Epithelial cell of esophagus (primary cell): ENCODE measurements at regions not wholly inside any gene's neighbourhood (a gene's known extent, or its start where the extent isn't known, plus 50 kb on each side); places are given as distances from the start of the nearest gene placed in this dataset.

Source experiments
- DNase-seq: peaks from one replicate; pipeline ENCODE4 v3.0.0; 2010; ENCODE audit warnings: low read depth
- H3K4me3 ChIP-seq: 2 replicates; pipeline ENCODE4 v1.5.1; 2011; ENCODE audit warnings: mild to moderate bottlenecking, low read length, control low read depth
- CTCF ChIP-seq: IDR thresholded peaks from 2 replicates; pipeline ENCODE4 v1.5.1; 2011; ENCODE audit warnings: low read depth, mild to moderate bottlenecking, low read length, control low read depth, inconsistent platforms; ENCODE audit not compliant: insufficient read depth; ENCODE audit errors: missing control alignments

GRCh38 chr6:9140172-9140571, 704.8 kb upstream of the SLC35B3 start:
- no peak for TF ChIP-seq CTCF
- DNase-seq: peak; percentile 62
- H3K4me3 ChIP-seq: no peak overlapping the region

GRCh38 chr6:9139746-9140145, 704.4 kb upstream of the SLC35B3 start:
- peak; percentile 50 for DNase-seq
- TF ChIP-seq CTCF: no peak
- H3K4me3 ChIP-seq: no peak overlapping the region

- no peak overlapping the region for H3K4me3 ChIP-seq
- no peak for DNase-seq
These were observed 703.6 kb upstream of the SLC35B3 start for GRCh38 chr6:9138936-9139335.

GRCh38 chr6:9136141-9136822, 700.9 kb upstream of the SLC35B3 start:
- TF ChIP-seq CTCF: no peak
- DNase-seq: peak; percentile 8
- H3K4me3 ChIP-seq: no peak overlapping the region

More at GRCh38 chr6:9138936-9139335, 703.6 kb upstream of the SLC35B3 start:
- no peak for TF ChIP-seq CTCF

- no peak for TF ChIP-seq CTCF
- no peak overlapping the region for H3K4me3 ChIP-seq
- peak; percentile 46 for DNase-seq
These were observed 696.3 kb upstream of the SLC35B3 start for GRCh38 chr6:9131616-9132015.

GRCh38 chr6:9131201-9131600, 695.9 kb upstream of the SLC35B3 start:
- no peak for TF ChIP-seq CTCF
- DNase-seq: no peak
- no peak overlapping the region for H3K4me3 ChIP-seq

GRCh38 chr6:9128970-9129369, 693.6 kb upstream of the SLC35B3 start:
- DNase-seq: no peak
- no peak for TF ChIP-seq CTCF
- no peak overlapping the region for H3K4me3 ChIP-seq
